Heart left ventricle (tissue), 13 donors: ENCODE measurements at regions not wholly inside any gene's neighbourhood (a gene's known extent, or its start where the extent isn't known, plus 50 kb on each side); places are given as distances from the start of the nearest gene placed in this dataset.
"Not testable (repeated sequence)": the region's sequence is repeated elsewhere in the genome, so short reads cannot be mapped to it uniquely, and the experiment has no call there.

Experiments
- CTCF ChIP-seq, 12 donors: fragments of 200-600 bp; sonication (generic) in 4 of 12; IDR thresholded peaks; one replicate each; pipeline versions ENCODE4 v1.5.0 to v1.8.0; 2018 to 2022; ENCODE audit warnings: antibody characterized with exemption in 12 of 12, mild to moderate bottlenecking in 5 of 12
- POLR2A ChIP-seq, 2 donors: fragments of 450-650 bp; IDR thresholded peaks; one replicate each; pipeline ENCODE4 v1.6.1; 2017; ENCODE audit warnings: antibody characterized with exemption in 2 of 2, mild to moderate bottlenecking in 2 of 2, moderate library complexity in 2 of 2
- donor health status: ischemic (EF 13 %, LVEDD 7.1; RV severe dilation, severe dysfunction).
- donor health status: DM: no; HTN: yes; CAD: no.
- donor health status: DM: no; HTN: no; CAD: no.
- donor health status: ischemic (EF 25% LVEDD 6.9; RV normal size, moderate dysfunction).
- donor health status: ischemic (EF 25% LVEDD 5.7; RV mildly dilated, moderate dysfunction).
- donor health status: ischemic (EF 35%, LVEDD 5.7; RV mildly dilated, moderate dysfunction).
- donor health status: nonischemic (EF 11% LVEDD 7.7; RV severe dilation, severe dysfunction).
- donor health status: DM: yes; HTN: yes; CAD: no.
- donor health status: PGD.
- donor health status: ischemic (EF 29% LVEDD 5.4; RV normal size, mild dysfunction).
- donor health status: nonischemic (EF 23%, LVEDD 6.1; RV moderate dilation, normal function).

GRCh38 chr15:32522421-32522820 lies 67.0 kb upstream of the GOLGA8O start:
- TF ChIP-seq POLR2A, CTCF (IDR thresholded peaks at IDR 0.05): not testable (repeated sequence)
